Thymus (tissue), 11 donors: ENCODE measurements at regions not wholly inside any gene's neighbourhood (a gene's known extent, or its start where the extent isn't known, plus 50 kb on each side); places are given as distances from the start of the nearest gene placed in this dataset.
A peak's percentile ranks its signal among the peaks of the same experiment; 100 is the strongest.
"Not testable (repeated sequence)": the region's sequence is repeated elsewhere in the genome, so short reads cannot be mapped to it uniquely, and the experiment has no call there.

Experiments used
- DNase-seq, 9 donors: peaks; one replicate each; pipeline ENCODE4 v3.0.0-alpha.2; 2013; ENCODE audit warnings: low spot score in 9 of 9, low read depth in 6 of 9, missing footprints in 1 of 9
- H3K27ac ChIP-seq, 2 donors: one replicate each; pipeline ENCODE4 v1.5.1; 2013; ENCODE audit warnings: control low read depth in 1 of 2, low read depth in 1 of 2, low read length in 1 of 2, mild to moderate bottlenecking in 1 of 2, moderate library complexity in 1 of 2
- H3K27me3 ChIP-seq, 2 donors: one replicate each; pipeline ENCODE4 v1.5.1; 2013; ENCODE audit warnings: low read length in 1 of 2; ENCODE audit not compliant: control insufficient read depth in 2 of 2, insufficient read depth in 1 of 2
- H3K36me3 ChIP-seq, 2 donors: one replicate each; pipeline ENCODE4 v1.5.1; 2013; ENCODE audit warnings: low read length in 1 of 2, mild to moderate bottlenecking in 1 of 2, moderate library complexity in 1 of 2; ENCODE audit not compliant: control insufficient read depth in 2 of 2, insufficient read depth in 2 of 2
- H3K4me1 ChIP-seq, 2 donors: one replicate each; pipeline ENCODE4 v1.5.1; 2013; ENCODE audit warnings: low read length in 2 of 2; ENCODE audit not compliant: control insufficient read depth in 2 of 2, insufficient read depth in 2 of 2
- H3K4me3 ChIP-seq, 2 donors: one replicate each; pipeline ENCODE4 v1.5.1; 2013; ENCODE audit warnings: low read length in 2 of 2, control low read depth in 1 of 2, mild to moderate bottlenecking in 1 of 2
- H3K9me3 ChIP-seq, 2 donors: one replicate each; pipeline ENCODE4 v1.5.1; 2013; ENCODE audit warnings: low read length in 1 of 2, mild to moderate bottlenecking in 1 of 2; ENCODE audit not compliant: control insufficient read depth in 2 of 2, insufficient read depth in 1 of 2
- WGBS: extraction: QIAGEN DNeasy Blood & Tissue Kit; methylation state at CpG from one replicate; pipeline ENCODE4 v1.1.7; 2013; 5-methylcytosine and 5-hydroxymethylcytosine counted together
- donor health status: healthy.

- Histone ChIP-seq H3K4me3 (no peak overlapping the region), H3K9me3 (no peaks in the 10 kb centered on the region), H3K27ac (no peak overlapping the region), H3K4me1 (no peaks in the 10 kb centered on the region), H3K27me3 (no peaks in the 10 kb centered on the region), H3K36me3 (no peaks in the 10 kb centered on the region)
- DNase-seq = peak in 3 of 9 donors; percentile 26 to 39 (median 35)
- 80% methylated on average over 26 of the region's 26 CpGs for WGBS
Observed at GRCh38 chr14:106802413-106803364, 1276.3 kb downstream of the TMEM121 start.

GRCh38 chr14:106803379-106803778, 1277.0 kb downstream of the TMEM121 start:
- Histone ChIP-seq H3K36me3 (no peaks in the 10 kb centered on the region), H3K4me3 (no peak overlapping the region), H3K27ac (no peak overlapping the region), H3K27me3 (no peaks in the 10 kb centered on the region), H3K9me3 (no peaks in the 10 kb centered on the region), H3K4me1 (no peaks in the 10 kb centered on the region)
- DNase-seq = no peak
- 74% methylated on average over 6 of the region's 6 CpGs for WGBS

- no peaks in the 10 kb centered on the region for H3K36me3 ChIP-seq
- H3K27me3 ChIP-seq = no peaks in the 10 kb centered on the region
- no peak overlapping the region for H3K4me3 ChIP-seq
- no peaks in the 10 kb centered on the region for H3K9me3 ChIP-seq
- peaks cover 6 to 10% of the 10 kb centered on the region in 2 donors for H3K4me1 ChIP-seq
- no peak for DNase-seq
- H3K27ac ChIP-seq = no peak overlapping the region
- 95% methylated on average over 3 of the region's 3 CpGs for WGBS
Observed at GRCh38 chr14:106807493-106807892, 1281.1 kb downstream of the TMEM121 start.

- Histone ChIP-seq H3K36me3 (no peaks in the 10 kb centered on the region), H3K4me3 (no peak overlapping the region), H3K27ac (no peak overlapping the region), H3K9me3 (no peaks in the 10 kb centered on the region), H3K27me3 (no peaks in the 10 kb centered on the region), H3K4me1 (peaks cover 6 to 10% of the 10 kb centered on the region in 2 donors)
- 89% methylated on average over 3 of the region's 3 CpGs for WGBS
- DNase-seq = no peak
Observed at GRCh38 chr14:106808458-106808857, 1282.1 kb downstream of the TMEM121 start.

- DNase-seq = no peak
- Histone ChIP-seq H3K4me1 (peaks cover 6 to 10% of the 10 kb centered on the region in 2 donors), H3K36me3 (no peaks in the 10 kb centered on the region), H3K27ac (no peak overlapping the region), H3K27me3 (no peaks in the 10 kb centered on the region), H3K9me3 (no peaks in the 10 kb centered on the region), H3K4me3 (no peak overlapping the region)
- 96% methylated on average over 2 of the region's 2 CpGs for WGBS
Observed at GRCh38 chr14:106808907-106809306, 1282.5 kb downstream of the TMEM121 start.

GRCh38 chr14:106809615-106810014, 1283.2 kb downstream of the TMEM121 start:
- Histone ChIP-seq H3K36me3 (no peaks in the 10 kb centered on the region), H3K27me3 (no peaks in the 10 kb centered on the region), H3K27ac (no peak overlapping the region), H3K9me3 (no peaks in the 10 kb centered on the region), H3K4me3 (no peak overlapping the region), H3K4me1 (peaks cover 6 to 10% of the 10 kb centered on the region in 2 donors)
- 94% methylated on average over 2 of the region's 2 CpGs for WGBS
- no peak for DNase-seq

GRCh38 chr14:106810168-106810567, 1283.8 kb downstream of the TMEM121 start:
- H3K36me3 ChIP-seq, H3K27me3 ChIP-seq, H3K9me3 ChIP-seq, H3K4me1 ChIP-seq, H3K27ac ChIP-seq, H3K4me3 ChIP-seq: not testable (repeated sequence)
- 45% methylated on average over 13 of the region's 13 CpGs for WGBS
- DNase-seq = peak in 3 of 9 donors; percentile 30 to 53 (median 32)

GRCh38 chr14:106811162-106811561, 1284.8 kb downstream of the TMEM121 start:
- H3K4me3 ChIP-seq = no peak overlapping the region
- no peaks in the 10 kb centered on the region for H3K27me3 ChIP-seq
- DNase-seq = no peak
- H3K36me3 ChIP-seq = no peaks in the 10 kb centered on the region
- 93% methylated on average over 1 of the region's 1 CpG for WGBS
- no peak overlapping the region for H3K27ac ChIP-seq
- H3K4me1 ChIP-seq = peaks cover 6 to 10% of the 10 kb centered on the region in 2 donors
- no peaks in the 10 kb centered on the region for H3K9me3 ChIP-seq

GRCh38 chr14:106812788-106813476, 1286.5 kb downstream of the TMEM121 start:
- Histone ChIP-seq H3K9me3 (no peaks in the 10 kb centered on the region), H3K4me1 (peaks cover 6 to 10% of the 10 kb centered on the region in 2 donors), H3K4me3 (no peak overlapping the region), H3K27me3 (no peaks in the 10 kb centered on the region), H3K27ac (no peak overlapping the region), H3K36me3 (no peaks in the 10 kb centered on the region)
- 93% methylated on average over 37 of the region's 37 CpGs for WGBS
- DNase-seq = no peak
